ENCODE measurements at regions not wholly inside any gene's neighbourhood (a gene's known extent, or its start where the extent isn't known, plus 50 kb on each side); places are given as distances from the start of the nearest gene placed in this dataset.

DNA sequence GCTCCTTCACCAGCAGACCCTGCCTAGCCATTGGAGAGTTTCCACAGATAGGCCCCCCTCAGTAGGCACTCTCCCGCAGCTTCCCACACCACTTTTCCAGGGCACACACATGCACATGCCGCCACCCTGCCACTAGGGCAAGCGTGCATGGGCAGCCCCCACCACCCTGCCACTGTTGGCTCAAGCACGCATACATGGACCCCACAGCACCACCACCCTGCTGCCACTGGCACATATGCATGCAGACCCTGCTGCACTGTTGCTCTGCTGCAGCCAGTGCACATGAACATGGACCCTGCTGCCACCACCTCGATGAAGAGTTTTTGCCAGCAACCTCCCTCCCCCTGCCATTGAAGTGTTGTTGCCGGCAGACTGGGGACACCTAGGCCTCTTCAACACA lies 154.9 kb downstream of the FTCDNL1 start:
- TF ChIP-seq, protein P1, sequence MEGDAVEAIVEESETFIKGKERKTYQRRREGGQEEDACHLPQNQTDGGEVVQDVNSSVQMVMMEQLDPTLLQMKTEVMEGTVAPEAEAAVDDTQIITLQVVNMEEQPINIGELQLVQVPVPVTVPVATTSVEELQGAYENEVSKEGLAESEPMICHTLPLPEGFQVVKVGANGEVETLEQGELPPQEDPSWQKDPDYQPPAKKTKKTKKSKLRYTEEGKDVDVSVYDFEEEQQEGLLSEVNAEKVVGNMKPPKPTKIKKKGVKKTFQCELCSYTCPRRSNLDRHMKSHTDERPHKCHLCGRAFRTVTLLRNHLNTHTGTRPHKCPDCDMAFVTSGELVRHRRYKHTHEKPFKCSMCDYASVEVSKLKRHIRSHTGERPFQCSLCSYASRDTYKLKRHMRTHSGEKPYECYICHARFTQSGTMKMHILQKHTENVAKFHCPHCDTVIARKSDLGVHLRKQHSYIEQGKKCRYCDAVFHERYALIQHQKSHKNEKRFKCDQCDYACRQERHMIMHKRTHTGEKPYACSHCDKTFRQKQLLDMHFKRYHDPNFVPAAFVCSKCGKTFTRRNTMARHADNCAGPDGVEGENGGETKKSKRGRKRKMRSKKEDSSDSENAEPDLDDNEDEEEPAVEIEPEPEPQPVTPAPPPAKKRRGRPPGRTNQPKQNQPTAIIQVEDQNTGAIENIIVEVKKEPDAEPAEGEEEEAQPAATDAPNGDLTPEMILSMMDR (IDR thresholded peaks at IDR 0.05 in 4 of 5, conservative IDR thresholded peaks at IDR 0.05 in 1 of 5), result no peak
- TF ChIP-seq POLR2A (IDR thresholded peaks at IDR 0.05), result no peak
